Activated B cell treated with CpG ODN at 0.5 μM for 24 hours (primary cell): ENCODE measurements at regions not wholly inside any gene's neighbourhood (a gene's known extent, or its start where the extent isn't known, plus 50 kb on each side); places are given as distances from the start of the nearest gene placed in this dataset.

Experiments
- ATAC-seq: fragments of 200-7000 bp; cut with Tn5 transposase; one replicate; pipeline ENCODE4 v1.10.0; 2021; ENCODE audit warnings: low read depth, mild to moderate bottlenecking, moderate library complexity
- CTCF ChIA-PET: fragments of 350-600 bp; sonication (Branson Sonifier 250); formaldehyde crosslinking; loops from one replicate; lab custom pipeline; 2021; ENCODE audit warnings: antibody characterized with exemption; lab: Charles Lee
- POLR2A ChIA-PET: fragments of 350-600 bp; sonication (Branson Sonifier 250); formaldehyde crosslinking; loops from one replicate; lab custom pipeline; 2021; ENCODE audit warnings: antibody characterized with exemption; lab: Charles Lee
- DNase-seq: peaks from one replicate; pipeline ENCODE4 v3.0.0; 2022
- H3K27ac Mint-ChIP-seq: one replicate; pipeline ENCODE4 v1.8.0; 2020; ENCODE audit warnings: mixed read lengths
- H3K27me3 Mint-ChIP-seq: one replicate; pipeline ENCODE4 v1.8.0; 2021; ENCODE audit warnings: mixed read lengths
- H3K36me3 Mint-ChIP-seq: one replicate; pipeline ENCODE4 v1.8.0; 2021; ENCODE audit warnings: low read depth, mixed read lengths
- H3K4me1 Mint-ChIP-seq: one replicate; pipeline ENCODE4 v1.8.0; 2021; ENCODE audit warnings: mixed read lengths
- H3K4me3 Mint-ChIP-seq: one replicate; pipeline ENCODE4 v1.8.0; 2020; ENCODE audit warnings: mild to moderate bottlenecking, mixed read lengths
- H3K9me3 Mint-ChIP-seq: one replicate; pipeline ENCODE4 v1.8.0; 2020; ENCODE audit warnings: mixed read lengths
- CTCF ChIP-seq: fragments of 200-600 bp; IDR thresholded peaks from one replicate; pipeline ENCODE4 v1.8.0; 2022; ENCODE audit warnings: antibody characterized with exemption, mild to moderate bottlenecking
- intact Hi-C: fragments of 100-400 bp; cut with micrococcal nuclease; formaldehyde crosslinking; loops from one replicate; pipeline ENCODE4 v1.15.1; 2024

GRCh38 chr4:137394018-137394417 lies 138.3 kb downstream of the PCDH18 start:
- H3K27me3 Mint-ChIP-seq, result no peaks in the 10 kb centered on the region
- CTCF ChIA-PET, result no interaction called here
- peaks cover 3% of the 10 kb centered on the region for H3K9me3 Mint-ChIP-seq
- H3K4me3 Mint-ChIP-seq, result no peak overlapping the region
- ATAC-seq, result no peak
- no peak for TF ChIP-seq CTCF
- H3K4me1 Mint-ChIP-seq, result no peaks in the 10 kb centered on the region
- H3K36me3 Mint-ChIP-seq, result no peaks in the 10 kb centered on the region
- POLR2A ChIA-PET, result no interaction called here
- DNase-seq, result no peak
- no peak overlapping the region for H3K27ac Mint-ChIP-seq
- intact Hi-C loops, result no loop called here

- peaks cover 3% of the 10 kb centered on the region for H3K9me3 Mint-ChIP-seq
- H3K27ac Mint-ChIP-seq, result no peak overlapping the region
- DNase-seq (no peak), ATAC-seq (no peak)
- TF ChIP-seq CTCF, result no peak
- CTCF ChIA-PET, result no interaction called here
- no peaks in the 10 kb centered on the region for H3K4me1 Mint-ChIP-seq
- H3K4me3 Mint-ChIP-seq, result no peak overlapping the region
- intact Hi-C loops, result no loop called here
- POLR2A ChIA-PET, result no interaction called here
- H3K27me3 Mint-ChIP-seq, result no peaks in the 10 kb centered on the region
- no peaks in the 10 kb centered on the region for H3K36me3 Mint-ChIP-seq
Measured at GRCh38 chr4:137393044-137393443, 139.2 kb downstream of the PCDH18 start.

DNA sequence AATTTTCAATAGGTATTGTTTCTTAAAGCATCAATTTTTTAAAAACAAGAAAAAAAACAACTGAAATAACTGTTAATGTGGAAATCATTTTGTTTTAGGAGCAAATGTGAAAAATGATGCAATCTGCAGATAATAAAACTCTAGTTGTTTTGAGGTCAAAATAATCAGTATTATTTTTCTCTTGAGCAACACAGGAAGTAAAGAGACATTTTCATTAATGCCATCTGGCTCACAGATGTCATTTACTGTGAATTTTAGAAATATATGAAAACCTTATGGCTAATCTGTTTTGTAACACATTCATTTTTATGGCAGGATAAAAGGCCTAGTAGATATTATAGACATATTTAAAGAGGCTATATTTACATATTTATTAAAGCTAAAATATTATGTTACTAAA lies 141.6 kb downstream of the PCDH18 start:
- Mint-ChIP-seq H3K36me3 (no peaks in the 10 kb centered on the region), H3K27me3 (no peaks in the 10 kb centered on the region), H3K27ac (no peak overlapping the region), H3K9me3 (peaks cover 3% of the 10 kb centered on the region), H3K4me3 (no peak overlapping the region), H3K4me1 (no peaks in the 10 kb centered on the region)
- CTCF ChIA-PET, result no interaction called here
- TF ChIP-seq CTCF, result no peak
- intact Hi-C loops, result no loop called here
- DNase-seq (no peak), ATAC-seq (no peak)
- POLR2A ChIA-PET, result no interaction called here

- DNase-seq, result no peak
- Mint-ChIP-seq H3K36me3 (no peaks in the 10 kb centered on the region), H3K27me3 (no peaks in the 10 kb centered on the region), H3K27ac (no peak overlapping the region), H3K4me3 (no peak overlapping the region), H3K9me3 (peaks cover 3% of the 10 kb centered on the region), H3K4me1 (no peaks in the 10 kb centered on the region)
- intact Hi-C loops, result no loop called here
- POLR2A ChIA-PET, result no interaction called here
- CTCF ChIA-PET, result no interaction called here
- ATAC-seq, result no peak
- TF ChIP-seq CTCF, result no peak
Measured at GRCh38 chr4:137389911-137390520, 142.3 kb downstream of the PCDH18 start.

DNA sequence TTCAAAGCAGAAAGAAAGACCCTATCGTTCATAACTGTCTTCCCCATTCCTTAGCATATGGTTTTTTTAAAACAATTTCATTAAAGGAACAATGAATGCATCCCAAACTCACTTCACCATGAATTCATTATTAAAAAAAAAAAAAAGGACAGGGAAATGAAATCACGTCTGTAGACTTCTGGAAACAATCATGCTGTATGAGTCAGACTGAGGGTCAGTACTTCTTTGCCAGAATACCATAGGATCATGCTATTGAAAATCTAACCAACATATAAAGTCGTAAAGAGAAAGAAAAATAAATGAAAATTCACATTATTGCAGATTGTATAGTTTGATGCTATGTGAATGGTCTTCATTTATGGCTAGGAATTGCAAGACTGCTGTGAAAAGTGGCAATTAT lies 144.4 kb downstream of the PCDH18 start:
- no peak for TF ChIP-seq CTCF
- ATAC-seq (no peak), DNase-seq (no peak)
- Mint-ChIP-seq H3K36me3 (no peaks in the 10 kb centered on the region), H3K4me1 (no peaks in the 10 kb centered on the region), H3K4me3 (no peak overlapping the region), H3K27me3 (no peaks in the 10 kb centered on the region), H3K9me3 (peaks cover 3% of the 10 kb centered on the region), H3K27ac (no peak overlapping the region)
- ChIA-PET POLR2A (no interaction called here), CTCF (no interaction called here)
- intact Hi-C loops, result no loop called here
